ENCODE measurements at regions not wholly inside any gene's neighbourhood (a gene's known extent, or its start where the extent isn't known, plus 50 kb on each side); places are given as distances from the start of the nearest gene placed in this dataset.

- TF ChIP-seq RARB (CRISPR knock-in tag; IDR thresholded peaks at IDR 0.05) (no peak), TCF4 (CRISPR knock-in tag; IDR thresholded peaks at IDR 0.05; ENCODE audit: borderline replicate concordance) (no peak), SNAI2 (CRISPR knock-in tag; IDR thresholded peaks at IDR 0.05) (no peak), ARNTL (CRISPR knock-in tag; IDR thresholded peaks at IDR 0.05; ENCODE audit: borderline replicate concordance, low read depth) (no peak), ZFP30 (CRISPR knock-in tag; IDR thresholded peaks at IDR 0.05) (no peak), ZNF70 (CRISPR knock-in tag; IDR thresholded peaks at IDR 0.05) (no peak), CREB5 (CRISPR knock-in tag; IDR thresholded peaks at IDR 0.05; ENCODE audit: low read depth) (no peak), PPARA (CRISPR knock-in tag; IDR thresholded peaks at IDR 0.05; ENCODE audit: borderline replicate concordance) (no peak)
Observed at GRCh38 chr13:109416001-109416400, 370.4 kb downstream of the IRS2 start.
